GM12878 (cell line): ENCODE measurements at regions not wholly inside any gene's neighbourhood (a gene's known extent, or its start where the extent isn't known, plus 50 kb on each side); places are given as distances from the start of the nearest gene placed in this dataset.

Experiments used
- ATAC-seq: fragments of 200-7000 bp; cut with Tn5 transposase; 3 replicates; pipeline ENCODE4 v1.9.1; 2020; ENCODE audit warnings: mild to moderate bottlenecking, moderate library complexity
- BruUV-seq: library from RNA; stranded (reverse); fragments of 400-500 nt; replicated peaks from 2 replicates; lab custom pipeline; 2021; lab: Mats Ljungman, UMichigan
- CTCF ChIA-PET: fragments of 300-600 bp; sonication (Branson Sonifier 250); formaldehyde crosslinking; extraction: SDS; loops from one replicate; lab custom pipeline; 2021; ENCODE audit warnings: inconsistent platforms; lab: Yijun Ruan, JAX
- POLR2A ChIA-PET: fragments of 350-600 bp; formaldehyde crosslinking; extraction: SDS; loops from one replicate; lab custom pipeline; 2021; ENCODE audit warnings: inconsistent platforms; lab: Charles Lee
- RAD21 ChIA-PET: fragments of 300-600 bp; sonication (Branson Sonifier 250); formaldehyde crosslinking; loops from one replicate; lab custom pipeline; 2023; ENCODE audit warnings: antibody characterized with exemption; ENCODE audit not compliant: unreplicated experiment; lab: Charles Lee
- SMC1A ChIA-PET: fragments of 300-600 bp; sonication (Branson Sonifier 250); formaldehyde crosslinking; loops from one replicate; lab custom pipeline; 2023; ENCODE audit not compliant: unreplicated experiment, uncharacterized antibody; lab: Charles Lee
- DNase-seq: peaks from one replicate; pipeline ENCODE4 v3.0.0-alpha.2; 2011; ENCODE audit warnings: low read depth, low spot score
- FAIRE-seq: peaks from 3 replicates; lab custom pipeline; 2011; peaks lifted over from hg19 to GRCh38; lab: Jason Lieb, UNC
- H2AFZ ChIP-seq: 2 replicates; pipeline ENCODE4 v1.6.0; 2011; ENCODE audit warnings: low read depth, low read length, control low read depth; ENCODE audit not compliant: control insufficient read depth
- H3K27ac ChIP-seq: 2 replicates; pipeline ENCODE4 v1.5.1; 2011; ENCODE audit warnings: control low read depth; ENCODE audit not compliant: control insufficient read depth, insufficient read depth
- H3K27me3 ChIP-seq, 2 experiments: replicated peaks in 1 of 2; 2 replicates each; pipeline versions ENCODE4 v1.6.0 to v1.6.1; 2011; ENCODE audit warnings: low read length in 1 of 2; ENCODE audit not compliant: control insufficient read depth in 2 of 2, insufficient read depth in 2 of 2
- H3K36me3 ChIP-seq, 2 experiments: 2 replicates each; pipeline ENCODE4 v1.5.1; 2011; ENCODE audit warnings: low read length in 1 of 2; ENCODE audit not compliant: control insufficient read depth in 2 of 2, insufficient read depth in 2 of 2
- H3K4me1 ChIP-seq: 2 replicates; pipeline ENCODE4 v1.6.1; 2011; ENCODE audit warnings: mild to moderate bottlenecking, low read length, moderate library complexity, mixed read lengths; ENCODE audit not compliant: control insufficient read depth, insufficient read depth
- H3K4me2 ChIP-seq: 2 replicates; pipeline ENCODE4 v1.6.0; 2011; ENCODE audit warnings: control low read depth; ENCODE audit not compliant: control insufficient read depth, insufficient read depth
- H3K4me3 ChIP-seq: fragments of 200-600 bp; sonication (generic); 2 replicates; pipeline ENCODE4 v1.5.1; 2016
- H3K79me2 ChIP-seq: 2 replicates; pipeline ENCODE4 v1.6.0; 2011; ENCODE audit warnings: low read length; ENCODE audit not compliant: control insufficient read depth, insufficient read depth
- H3K9ac ChIP-seq: 2 replicates; pipeline ENCODE4 v1.8.0; 2011; ENCODE audit warnings: low read length, control low read depth, mixed read lengths; ENCODE audit not compliant: control insufficient read depth, insufficient read depth
- H3K9me3 ChIP-seq: replicated peaks from 3 replicates; pipeline ENCODE4 v1.5.1; 2011; ENCODE audit warnings: mild to moderate bottlenecking, low read length; ENCODE audit not compliant: control insufficient read depth, insufficient read depth
- H4K20me1 ChIP-seq: 2 replicates; pipeline ENCODE4 v1.6.0; 2011; ENCODE audit not compliant: control insufficient read depth, insufficient read depth
- ASH2L ChIP-seq: fragments of 300-600, 200-600 bp; sonication (generic); IDR thresholded peaks from 2 replicates; pipeline ENCODE4 v1.6.1; 2017; ENCODE audit warnings: low read depth, mild to moderate bottlenecking, borderline replicate concordance
- BRCA1 ChIP-seq: IDR thresholded peaks from 2 replicates; pipeline ENCODE4 v1.6.1; 2011; ENCODE audit warnings: low read depth, low read length, improper control_type of control experiment
- CHD2 ChIP-seq: IDR thresholded peaks from 2 replicates; pipeline ENCODE4 v1.6.1; 2011; ENCODE audit warnings: low read depth, low read length, improper control_type of control experiment, borderline replicate concordance
- CREM ChIP-seq: IDR thresholded peaks from 2 replicates; pipeline ENCODE4 v1.6.1; 2014; ENCODE audit warnings: antibody characterized with exemption, low read depth
- EED ChIP-seq: sonication (generic); IDR thresholded peaks from 2 replicates; pipeline ENCODE4 v1.6.1; 2016; ENCODE audit warnings: antibody characterized with exemption, low read depth
- JUNB ChIP-seq: IDR thresholded peaks from 2 replicates; pipeline ENCODE4 v1.6.1; 2016; ENCODE audit warnings: antibody characterized with exemption, mild to moderate bottlenecking
- KAT2A ChIP-seq: conservative IDR thresholded peaks from 2 replicates; pipeline ENCODE4 v1.6.1; 2011; ENCODE audit warnings: low read depth, low read length; ENCODE audit not compliant: control insufficient read depth
- KDM1A ChIP-seq: fragments of 200-600 bp; sonication (generic); IDR thresholded peaks from 2 replicates; pipeline ENCODE4 v1.6.1; 2016; ENCODE audit warnings: borderline replicate concordance
- POLR2AphosphoS5 ChIP-seq: IDR thresholded peaks from 2 replicates; pipeline ENCODE4 v1.6.1; 2011; ENCODE audit warnings: mild to moderate bottlenecking, low read length, inconsistent platforms
- RELB ChIP-seq: fragments of 450-650 bp; IDR thresholded peaks from 2 replicates; pipeline ENCODE4 v1.6.1; 2017; ENCODE audit warnings: low read depth, mild to moderate bottlenecking, moderate library complexity
- YBX1 ChIP-seq: fragments of 450-650 bp; IDR thresholded peaks from 2 replicates; pipeline ENCODE4 v1.6.1; 2016; ENCODE audit warnings: antibody characterized with exemption
- WGBS: methylation state at CpG from one replicate; pipeline ENCODE4 v1.1.6; 2016; ENCODE audit warnings: low lambda C conversion rate; ENCODE audit not compliant: insufficient replicate concordance, insufficient coverage; ENCODE audit errors: missing lambda C conversion rate; 5-methylcytosine and 5-hydroxymethylcytosine counted together
- in situ Hi-C: fragments of 300-500 bp; cut with MboI; formaldehyde crosslinking; loops from 9 replicates; pipeline ENCODE4 v1.14.3; 2018; ENCODE audit warnings: mixed read lengths
- intact Hi-C: fragments of 100-400 bp; cut with micrococcal nuclease; formaldehyde crosslinking; loops from one replicate; pipeline ENCODE4 v1.14.2; 2022; ENCODE audit not compliant: unreplicated experiment
- TF ChIP-seq, protein P1 (sequence below): IDR thresholded peaks from 2 replicates; pipeline ENCODE4 v1.6.1; 2011; ENCODE audit warnings: borderline replicate concordance, low read depth, mild to moderate bottlenecking, moderate library complexity, low read length; ENCODE audit not compliant: insufficient read depth, poor library complexity, severe bottlenecking
- TF ChIP-seq, protein P2 (sequence below): IDR thresholded peaks from 2 replicates; pipeline ENCODE4 v1.6.1; 2012; ENCODE audit warnings: low read depth, low read length, improper control_type of control experiment

- no TSS peak for BruUV-seq
- H3K36me3 ChIP-seq: no peaks in the 10 kb centered on the region
- H3K9ac ChIP-seq: no peak overlapping the region
- no peak for FAIRE-seq
- H2AFZ ChIP-seq: no peak overlapping the region
- SMC1A ChIA-PET: no interaction called here
- no peaks in the 10 kb centered on the region for H3K9me3 ChIP-seq
- H3K4me3 ChIP-seq: no peak overlapping the region
- H3K27ac ChIP-seq: no peak overlapping the region
- RAD21 ChIA-PET: no interaction called here
- intact Hi-C loops: no loop called here
- H3K4me2 ChIP-seq: no peak overlapping the region
- in situ Hi-C loops: no loop called here
- POLR2A ChIA-PET: no interaction called here
- no peaks in the 10 kb centered on the region for H4K20me1 ChIP-seq
- ATAC-seq: no peak
- DNase-seq: no peak
- H3K79me2 ChIP-seq: no peaks in the 10 kb centered on the region
- WGBS: 26% methylated on average over 6 of the region's 6 CpGs
- CTCF ChIA-PET: no interaction called here
- H3K27me3 ChIP-seq: no peaks in the 10 kb centered on the region
- no peaks in the 10 kb centered on the region for H3K4me1 ChIP-seq
- no peak for TF ChIP-seq POLR2AphosphoS5
- TF ChIP-seq, all 136 proteins: peak for 0
Measured at GRCh38 chr4:189073739-189074138, 866.9 kb upstream of the FRG1 start.

DNA sequence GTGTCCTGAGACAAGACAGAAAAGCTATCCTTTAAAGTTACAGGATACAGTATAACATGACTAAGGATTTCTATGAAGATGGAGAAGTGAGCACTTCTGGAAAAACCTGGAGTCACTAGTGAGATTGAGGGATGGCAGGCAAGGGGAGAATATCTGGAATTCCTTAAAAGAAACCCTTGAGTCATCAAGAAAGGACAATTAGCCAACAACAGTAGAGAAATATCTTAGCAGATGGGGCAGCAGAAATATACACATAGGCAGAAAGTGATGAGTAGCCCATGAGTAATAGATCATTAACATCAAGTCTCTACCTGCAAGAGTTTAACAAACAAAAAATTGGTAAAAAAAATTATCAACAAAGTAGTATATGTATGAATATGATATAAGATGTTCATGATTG lies 858.8 kb upstream of the FRG1 start:
- FAIRE-seq (no peak), ATAC-seq (no peak), DNase-seq (no peak)
- POLR2A ChIA-PET: no interaction called here
- no peaks in the 10 kb centered on the region for H3K27me3 ChIP-seq
- H3K4me2 ChIP-seq: no peak overlapping the region
- H3K9ac ChIP-seq: no peak overlapping the region
- in situ Hi-C loops (no loop called here), intact Hi-C loops (no loop called here)
- no peaks in the 10 kb centered on the region for H4K20me1 ChIP-seq
- H2AFZ ChIP-seq: no peak overlapping the region
- BruUV-seq: no TSS peak
- H3K36me3 ChIP-seq: no peaks in the 10 kb centered on the region
- H3K4me1 ChIP-seq: no peaks in the 10 kb centered on the region
- H3K4me3 ChIP-seq: no peak overlapping the region
- CTCF ChIA-PET: no interaction called here
- RAD21 ChIA-PET: no interaction called here
- no peak overlapping the region for H3K27ac ChIP-seq
- SMC1A ChIA-PET: no interaction called here
- H3K79me2 ChIP-seq: no peaks in the 10 kb centered on the region
- no peaks in the 10 kb centered on the region for H3K9me3 ChIP-seq
- no peak for TF ChIP-seq EED
- no peak for TF ChIP-seq KAT2A
- no peak for TF ChIP-seq KDM1A
- no peak for TF ChIP-seq ASH2L
- TF ChIP-seq, protein P1, sequence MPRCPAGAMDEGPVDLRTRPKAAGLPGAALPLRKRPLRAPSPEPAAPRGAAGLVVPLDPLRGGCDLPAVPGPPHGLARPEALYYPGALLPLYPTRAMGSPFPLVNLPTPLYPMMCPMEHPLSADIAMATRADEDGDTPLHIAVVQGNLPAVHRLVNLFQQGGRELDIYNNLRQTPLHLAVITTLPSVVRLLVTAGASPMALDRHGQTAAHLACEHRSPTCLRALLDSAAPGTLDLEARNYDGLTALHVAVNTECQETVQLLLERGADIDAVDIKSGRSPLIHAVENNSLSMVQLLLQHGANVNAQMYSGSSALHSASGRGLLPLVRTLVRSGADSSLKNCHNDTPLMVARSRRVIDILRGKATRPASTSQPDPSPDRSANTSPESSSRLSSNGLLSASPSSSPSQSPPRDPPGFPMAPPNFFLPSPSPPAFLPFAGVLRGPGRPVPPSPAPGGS: no peak
- TF ChIP-seq CREM: no peak
- no peak for TF ChIP-seq RELB
- no peak for TF ChIP-seq BRCA1
- TF ChIP-seq, protein P2, sequence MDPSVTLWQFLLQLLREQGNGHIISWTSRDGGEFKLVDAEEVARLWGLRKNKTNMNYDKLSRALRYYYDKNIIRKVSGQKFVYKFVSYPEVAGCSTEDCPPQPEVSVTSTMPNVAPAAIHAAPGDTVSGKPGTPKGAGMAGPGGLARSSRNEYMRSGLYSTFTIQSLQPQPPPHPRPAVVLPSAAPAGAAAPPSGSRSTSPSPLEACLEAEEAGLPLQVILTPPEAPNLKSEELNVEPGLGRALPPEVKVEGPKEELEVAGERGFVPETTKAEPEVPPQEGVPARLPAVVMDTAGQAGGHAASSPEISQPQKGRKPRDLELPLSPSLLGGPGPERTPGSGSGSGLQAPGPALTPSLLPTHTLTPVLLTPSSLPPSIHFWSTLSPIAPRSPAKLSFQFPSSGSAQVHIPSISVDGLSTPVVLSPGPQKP: no peak
- no peak for TF ChIP-seq JUNB
- TF ChIP-seq CHD2: no peak
- no peak for TF ChIP-seq YBX1
- TF ChIP-seq, all 136 proteins: peak for 0
